ENCODE measurements at regions not wholly inside any gene's neighbourhood (a gene's known extent, or its start where the extent isn't known, plus 50 kb on each side); places are given as distances from the start of the nearest gene placed in this dataset.

DNA sequence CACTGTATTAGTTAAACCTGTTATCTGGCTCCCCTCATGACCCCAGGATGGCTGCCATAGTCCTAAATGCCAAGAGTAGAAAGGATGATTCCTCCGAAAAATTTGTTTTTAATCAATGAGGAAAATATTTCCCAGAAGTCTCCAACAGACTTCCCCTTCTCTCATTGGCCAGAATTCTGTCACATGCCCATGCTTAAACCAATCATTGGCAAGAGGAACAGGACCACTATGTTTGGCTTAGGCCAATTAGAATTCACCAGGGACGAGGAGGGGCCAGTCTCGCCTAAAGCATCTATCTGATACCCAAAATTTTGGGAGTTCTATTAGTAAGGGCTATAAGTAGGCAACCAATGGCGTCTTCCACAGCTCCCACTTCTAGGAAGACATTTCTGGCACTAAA lies 71.2 kb upstream of the IL6 start:
- peaks cover 2% of the 10 kb centered on the region for H3K36me3 Mint-ChIP-seq
- peaks cover 28% of the 10 kb centered on the region for H3K4me1 Mint-ChIP-seq
- no peak for DNase-seq (ENCODE audit: low spot score)
- no peak for ATAC-seq
- H3K4me3 Mint-ChIP-seq = no peak overlapping the region
- H3K27me3 Mint-ChIP-seq (ENCODE audit: low read depth) = no peaks in the 10 kb centered on the region
- CTCF ChIA-PET = no interaction called here
- POLR2A ChIA-PET = interaction anchor here (0.5 kb wide), 1 partner anchor 176 kb away, joined by 3 read pairs; no protein-coding TSS in a partner anchor
- H3K9me3 Mint-ChIP-seq = peaks cover 12% of the 10 kb centered on the region
- TF ChIP-seq, protein P1, sequence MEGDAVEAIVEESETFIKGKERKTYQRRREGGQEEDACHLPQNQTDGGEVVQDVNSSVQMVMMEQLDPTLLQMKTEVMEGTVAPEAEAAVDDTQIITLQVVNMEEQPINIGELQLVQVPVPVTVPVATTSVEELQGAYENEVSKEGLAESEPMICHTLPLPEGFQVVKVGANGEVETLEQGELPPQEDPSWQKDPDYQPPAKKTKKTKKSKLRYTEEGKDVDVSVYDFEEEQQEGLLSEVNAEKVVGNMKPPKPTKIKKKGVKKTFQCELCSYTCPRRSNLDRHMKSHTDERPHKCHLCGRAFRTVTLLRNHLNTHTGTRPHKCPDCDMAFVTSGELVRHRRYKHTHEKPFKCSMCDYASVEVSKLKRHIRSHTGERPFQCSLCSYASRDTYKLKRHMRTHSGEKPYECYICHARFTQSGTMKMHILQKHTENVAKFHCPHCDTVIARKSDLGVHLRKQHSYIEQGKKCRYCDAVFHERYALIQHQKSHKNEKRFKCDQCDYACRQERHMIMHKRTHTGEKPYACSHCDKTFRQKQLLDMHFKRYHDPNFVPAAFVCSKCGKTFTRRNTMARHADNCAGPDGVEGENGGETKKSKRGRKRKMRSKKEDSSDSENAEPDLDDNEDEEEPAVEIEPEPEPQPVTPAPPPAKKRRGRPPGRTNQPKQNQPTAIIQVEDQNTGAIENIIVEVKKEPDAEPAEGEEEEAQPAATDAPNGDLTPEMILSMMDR (IDR thresholded peaks at IDR 0.05) = no peak
- TF ChIP-seq ZNF219 (CRISPR knock-in tag; IDR thresholded peaks at IDR 0.05; ENCODE audit: borderline replicate concordance) (no peak), HMGA2 (CRISPR knock-in tag; IDR thresholded peaks at IDR 0.05) (no peak), GRHL2 (CRISPR knock-in tag; IDR thresholded peaks at IDR 0.05; ENCODE audit: insufficient replicate concordance, severe bottlenecking) (no peak), FOXK1 (CRISPR knock-in tag; IDR thresholded peaks at IDR 0.05) (no peak), E2F5 (CRISPR knock-in tag; IDR thresholded peaks at IDR 0.05) (no peak), GABPB1 (CRISPR knock-in tag; IDR thresholded peaks at IDR 0.05) (no peak), PRRX2 (CRISPR knock-in tag; IDR thresholded peaks at IDR 0.05) (no peak), ATF1 (CRISPR knock-in tag; IDR thresholded peaks at IDR 0.05) (no peak), ESRRA (CRISPR knock-in tag; IDR thresholded peaks at IDR 0.05; ENCODE audit: borderline replicate concordance) (no peak), USF1 (CRISPR knock-in tag; IDR thresholded peaks at IDR 0.05) (no peak), TCF7 (CRISPR knock-in tag; IDR thresholded peaks at IDR 0.05; ENCODE audit: low read depth) (no peak), EMX1 (CRISPR knock-in tag; IDR thresholded peaks at IDR 0.05) (no peak)
- TF ChIP-seq, protein P2, sequence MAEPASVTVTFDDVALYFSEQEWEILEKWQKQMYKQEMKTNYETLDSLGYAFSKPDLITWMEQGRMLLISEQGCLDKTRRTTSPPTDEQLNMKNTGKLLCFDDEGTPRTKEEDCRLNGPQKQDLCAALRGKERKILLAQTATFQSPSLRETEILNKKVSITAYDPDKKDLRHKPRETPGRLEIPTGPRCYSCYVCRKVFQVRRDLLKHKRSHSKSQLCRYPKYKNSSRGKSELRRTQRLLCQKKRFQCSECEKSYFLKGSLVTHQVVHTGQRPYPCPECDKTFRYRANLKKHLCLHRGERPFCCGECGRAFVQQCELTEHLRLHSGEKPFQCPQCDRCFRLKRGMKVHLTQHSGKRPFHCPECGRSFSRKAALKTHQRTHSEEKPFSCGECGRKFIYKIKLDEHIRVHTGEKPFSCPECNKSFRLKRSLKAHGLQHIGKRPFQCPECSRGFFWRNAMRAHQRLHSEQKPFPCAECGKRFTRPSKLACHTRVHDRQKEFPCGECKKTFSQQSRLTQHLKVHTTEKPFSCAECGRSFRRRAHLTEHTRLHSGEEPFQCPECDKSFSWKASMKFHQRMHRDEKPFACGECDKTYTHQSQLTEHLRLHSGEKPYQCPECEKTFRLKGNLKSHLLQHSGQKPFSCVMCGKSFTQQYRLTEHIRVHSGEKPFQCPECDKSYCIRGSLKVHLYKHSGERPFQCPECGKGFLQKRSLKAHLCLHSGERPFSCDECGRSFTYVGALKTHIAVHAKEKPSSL (CRISPR knock-in tag; conservative IDR thresholded peaks at IDR 0.05) = no peak
- TF ChIP-seq, protein P3, sequence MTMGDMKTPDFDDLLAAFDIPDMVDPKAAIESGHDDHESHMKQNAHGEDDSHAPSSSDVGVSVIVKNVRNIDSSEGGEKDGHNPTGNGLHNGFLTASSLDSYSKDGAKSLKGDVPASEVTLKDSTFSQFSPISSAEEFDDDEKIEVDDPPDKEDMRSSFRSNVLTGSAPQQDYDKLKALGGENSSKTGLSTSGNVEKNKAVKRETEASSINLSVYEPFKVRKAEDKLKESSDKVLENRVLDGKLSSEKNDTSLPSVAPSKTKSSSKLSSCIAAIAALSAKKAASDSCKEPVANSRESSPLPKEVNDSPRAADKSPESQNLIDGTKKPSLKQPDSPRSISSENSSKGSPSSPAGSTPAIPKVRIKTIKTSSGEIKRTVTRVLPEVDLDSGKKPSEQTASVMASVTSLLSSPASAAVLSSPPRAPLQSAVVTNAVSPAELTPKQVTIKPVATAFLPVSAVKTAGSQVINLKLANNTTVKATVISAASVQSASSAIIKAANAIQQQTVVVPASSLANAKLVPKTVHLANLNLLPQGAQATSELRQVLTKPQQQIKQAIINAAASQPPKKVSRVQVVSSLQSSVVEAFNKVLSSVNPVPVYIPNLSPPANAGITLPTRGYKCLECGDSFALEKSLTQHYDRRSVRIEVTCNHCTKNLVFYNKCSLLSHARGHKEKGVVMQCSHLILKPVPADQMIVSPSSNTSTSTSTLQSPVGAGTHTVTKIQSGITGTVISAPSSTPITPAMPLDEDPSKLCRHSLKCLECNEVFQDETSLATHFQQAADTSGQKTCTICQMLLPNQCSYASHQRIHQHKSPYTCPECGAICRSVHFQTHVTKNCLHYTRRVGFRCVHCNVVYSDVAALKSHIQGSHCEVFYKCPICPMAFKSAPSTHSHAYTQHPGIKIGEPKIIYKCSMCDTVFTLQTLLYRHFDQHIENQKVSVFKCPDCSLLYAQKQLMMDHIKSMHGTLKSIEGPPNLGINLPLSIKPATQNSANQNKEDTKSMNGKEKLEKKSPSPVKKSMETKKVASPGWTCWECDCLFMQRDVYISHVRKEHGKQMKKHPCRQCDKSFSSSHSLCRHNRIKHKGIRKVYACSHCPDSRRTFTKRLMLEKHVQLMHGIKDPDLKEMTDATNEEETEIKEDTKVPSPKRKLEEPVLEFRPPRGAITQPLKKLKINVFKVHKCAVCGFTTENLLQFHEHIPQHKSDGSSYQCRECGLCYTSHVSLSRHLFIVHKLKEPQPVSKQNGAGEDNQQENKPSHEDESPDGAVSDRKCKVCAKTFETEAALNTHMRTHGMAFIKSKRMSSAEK (CRISPR knock-in tag; IDR thresholded peaks at IDR 0.05; ENCODE audit: borderline replicate concordance) = no peak
- TF ChIP-seq, protein P4, sequence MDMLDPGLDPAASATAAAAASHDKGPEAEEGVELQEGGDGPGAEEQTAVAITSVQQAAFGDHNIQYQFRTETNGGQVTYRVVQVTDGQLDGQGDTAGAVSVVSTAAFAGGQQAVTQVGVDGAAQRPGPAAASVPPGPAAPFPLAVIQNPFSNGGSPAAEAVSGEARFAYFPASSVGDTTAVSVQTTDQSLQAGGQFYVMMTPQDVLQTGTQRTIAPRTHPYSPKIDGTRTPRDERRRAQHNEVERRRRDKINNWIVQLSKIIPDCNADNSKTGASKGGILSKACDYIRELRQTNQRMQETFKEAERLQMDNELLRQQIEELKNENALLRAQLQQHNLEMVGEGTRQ (CRISPR knock-in tag; IDR thresholded peaks at IDR 0.05) = no peak
- TF ChIP-seq, protein P5, sequence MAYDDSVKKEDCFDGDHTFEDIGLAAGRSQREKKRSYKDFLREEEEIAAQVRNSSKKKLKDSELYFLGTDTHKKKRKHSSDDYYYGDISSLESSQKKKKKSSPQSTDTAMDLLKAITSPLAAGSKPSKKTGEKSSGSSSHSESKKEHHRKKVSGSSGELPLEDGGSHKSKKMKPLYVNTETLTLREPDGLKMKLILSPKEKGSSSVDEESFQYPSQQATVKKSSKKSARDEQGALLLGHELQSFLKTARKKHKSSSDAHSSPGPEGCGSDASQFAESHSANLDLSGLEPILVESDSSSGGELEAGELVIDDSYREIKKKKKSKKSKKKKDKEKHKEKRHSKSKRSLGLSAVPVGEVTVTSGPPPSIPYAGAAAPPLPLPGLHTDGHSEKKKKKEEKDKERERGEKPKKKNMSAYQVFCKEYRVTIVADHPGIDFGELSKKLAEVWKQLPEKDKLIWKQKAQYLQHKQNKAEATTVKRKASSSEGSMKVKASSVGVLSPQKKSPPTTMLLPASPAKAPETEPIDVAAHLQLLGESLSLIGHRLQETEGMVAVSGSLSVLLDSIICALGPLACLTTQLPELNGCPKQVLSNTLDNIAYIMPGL (CRISPR knock-in tag; IDR thresholded peaks at IDR 0.05) = no peak
- TF ChIP-seq, protein P6, sequence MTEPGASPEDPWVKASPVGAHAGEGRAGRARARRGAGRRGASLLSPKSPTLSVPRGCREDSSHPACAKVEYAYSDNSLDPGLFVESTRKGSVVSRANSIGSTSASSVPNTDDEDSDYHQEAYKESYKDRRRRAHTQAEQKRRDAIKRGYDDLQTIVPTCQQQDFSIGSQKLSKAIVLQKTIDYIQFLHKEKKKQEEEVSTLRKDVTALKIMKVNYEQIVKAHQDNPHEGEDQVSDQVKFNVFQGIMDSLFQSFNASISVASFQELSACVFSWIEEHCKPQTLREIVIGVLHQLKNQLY (CRISPR knock-in tag; IDR thresholded peaks at IDR 0.05) = no peak
- no peak overlapping the region for H3K27ac Mint-ChIP-seq

Measured in WTC11 (cell line).